Loucy (cell line): ENCODE measurements at regions not wholly inside any gene's neighbourhood (a gene's known extent, or its start where the extent isn't known, plus 50 kb on each side); places are given as distances from the start of the nearest gene placed in this dataset.

ENCODE experiments used
- CTCF ChIP-seq: fragments of 200-600 bp; sonication (generic); conservative IDR thresholded peaks from 2 replicates; pipeline ENCODE4 v1.5.1; 2014; ENCODE audit warnings: mild to moderate bottlenecking, antibody characterized with exemption, low read length
- EZH2phosphoT487 ChIP-seq: fragments of 200-600 bp; IDR thresholded peaks from 2 replicates; pipeline ENCODE4 v1.6.1; 2018; ENCODE audit warnings: antibody characterized with exemption, mild to moderate bottlenecking, moderate library complexity, borderline replicate concordance

- TF ChIP-seq EZH2phosphoT487 (no peak), CTCF (no peak)
These were observed 341.1 kb downstream of the RAPGEF2 start for GRCh38 chr4:159443975-159444374.
